ENCODE measurements at regions not wholly inside any gene's neighbourhood (a gene's known extent, or its start where the extent isn't known, plus 50 kb on each side); places are given as distances from the start of the nearest gene placed in this dataset.

DNA sequence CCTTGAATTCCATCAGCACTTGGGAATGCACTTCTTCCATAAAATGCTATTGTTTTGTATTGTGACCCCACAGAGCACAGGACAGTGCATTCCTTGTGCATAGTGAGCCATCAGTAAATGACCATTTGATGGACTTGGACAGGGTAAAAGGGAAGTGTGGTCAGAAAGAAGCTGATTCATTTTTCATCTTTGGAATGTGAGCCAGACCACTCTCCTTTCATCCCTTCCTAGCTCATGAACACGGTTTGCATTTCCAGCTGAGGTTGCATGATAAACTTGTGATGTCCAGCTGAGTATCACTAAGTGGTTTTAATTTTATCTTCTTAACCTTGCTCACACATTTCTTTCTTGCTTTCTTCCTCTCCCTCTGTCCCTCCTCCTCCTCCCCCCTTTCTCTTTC is 101.3 kb downstream of the NUDT12 start:
- DNase-seq, result no peak

DNA sequence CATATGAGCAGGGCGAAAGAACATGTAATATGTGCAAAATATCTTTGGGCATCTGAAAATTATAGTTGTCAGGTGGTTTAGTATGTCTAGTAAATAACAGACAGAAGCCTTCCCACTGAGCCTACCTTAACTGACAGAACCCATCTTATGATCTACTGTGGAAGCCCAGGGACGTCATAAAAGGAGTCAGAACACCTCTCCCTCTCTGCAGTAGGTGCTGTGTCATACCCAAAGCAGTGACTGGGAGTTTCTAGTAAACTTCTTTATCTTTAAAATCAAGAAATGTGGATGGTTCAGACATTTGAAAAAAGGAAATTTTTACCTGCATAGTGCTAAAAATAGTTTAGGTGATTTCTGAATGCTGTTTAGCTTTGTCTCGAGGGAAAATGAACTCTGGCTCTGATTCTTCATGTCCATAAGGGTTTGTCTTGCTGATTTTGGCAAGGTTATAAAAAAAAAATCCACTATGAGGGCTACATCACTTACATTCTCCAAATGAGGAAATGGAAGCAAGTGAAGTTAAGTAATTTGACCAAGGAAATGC is 104.0 kb downstream of the NUDT12 start:
- DNase-seq, result no peak

DNA sequence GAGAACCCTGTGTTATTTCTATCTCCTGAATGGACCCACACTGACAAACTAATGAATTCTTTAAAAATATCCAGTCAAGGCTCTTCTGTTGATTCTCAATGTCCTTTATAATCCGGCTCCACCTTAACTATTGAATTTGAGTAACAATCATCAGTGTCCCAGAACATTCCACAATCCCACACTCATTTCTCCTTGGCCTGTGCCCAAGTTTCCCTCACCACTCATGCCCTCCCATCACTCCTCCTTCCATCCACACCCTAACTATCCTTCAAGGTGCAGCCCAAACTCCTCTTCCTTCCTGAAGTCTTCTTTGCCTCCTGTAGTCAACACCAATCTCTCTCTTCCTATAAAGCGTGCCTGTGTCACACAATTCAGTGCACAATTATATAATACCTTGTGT is 106.1 kb downstream of the NUDT12 start:
- DNase-seq, result no peak

DNA sequence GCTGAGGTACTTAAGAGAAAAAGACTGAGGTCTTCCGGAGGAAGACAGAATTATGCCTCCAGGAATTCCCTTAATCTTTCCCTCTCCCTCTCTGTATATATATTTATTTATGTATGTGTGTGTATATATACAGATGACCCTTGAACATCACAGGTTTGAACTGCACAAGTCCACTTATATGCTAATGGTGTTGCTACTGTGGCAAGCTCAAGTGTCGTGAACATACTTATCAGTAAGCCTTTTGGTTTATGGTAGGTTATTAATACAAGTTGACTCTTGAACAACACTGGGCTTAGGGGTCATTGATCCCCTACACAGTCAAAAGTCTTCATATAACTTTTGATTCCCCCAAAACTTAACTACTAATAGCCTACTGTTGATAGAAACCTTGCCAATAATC is 106.8 kb downstream of the NUDT12 start:
- DNase-seq, result no peak

DNA sequence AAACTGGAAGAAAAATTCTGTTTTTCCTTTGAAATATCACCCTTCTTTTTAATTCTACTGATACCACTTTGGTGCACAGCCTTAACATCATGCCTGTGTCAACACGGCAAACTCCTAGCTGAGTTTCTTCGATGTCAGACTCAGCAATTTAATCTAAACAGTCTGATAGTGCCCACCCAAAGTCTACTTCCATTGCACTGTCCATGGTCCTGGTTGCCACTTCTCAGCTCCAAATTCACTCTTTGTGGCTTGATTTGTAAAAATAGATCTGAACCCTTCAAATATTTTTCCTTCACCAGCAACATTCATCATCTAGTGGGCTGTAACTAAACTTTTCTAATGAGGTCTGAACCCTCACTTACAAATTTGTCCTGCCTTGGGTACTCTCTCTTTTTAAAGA is 107.8 kb downstream of the NUDT12 start:
- DNase-seq, result no peak

DNA sequence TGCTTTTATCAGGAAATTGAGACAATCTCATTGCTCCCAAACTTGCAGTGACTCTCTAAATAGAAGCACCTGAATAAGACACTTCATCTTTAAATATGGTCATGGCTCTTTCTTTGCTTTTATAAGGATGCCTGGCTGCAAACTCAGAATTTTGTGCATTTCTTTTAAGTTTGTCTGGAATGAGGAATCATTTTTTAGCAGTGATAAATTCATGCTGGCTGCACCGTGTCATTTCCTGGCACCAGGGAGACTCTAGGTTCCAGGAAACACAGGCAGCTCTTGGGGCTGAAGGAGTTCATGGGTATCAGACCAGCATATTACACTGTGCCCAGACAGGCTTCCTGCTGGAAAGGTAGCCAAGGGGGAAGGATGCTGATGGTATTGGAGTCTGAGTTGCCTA is 109.9 kb downstream of the NUDT12 start:
- DNase-seq, result no peak

DNA sequence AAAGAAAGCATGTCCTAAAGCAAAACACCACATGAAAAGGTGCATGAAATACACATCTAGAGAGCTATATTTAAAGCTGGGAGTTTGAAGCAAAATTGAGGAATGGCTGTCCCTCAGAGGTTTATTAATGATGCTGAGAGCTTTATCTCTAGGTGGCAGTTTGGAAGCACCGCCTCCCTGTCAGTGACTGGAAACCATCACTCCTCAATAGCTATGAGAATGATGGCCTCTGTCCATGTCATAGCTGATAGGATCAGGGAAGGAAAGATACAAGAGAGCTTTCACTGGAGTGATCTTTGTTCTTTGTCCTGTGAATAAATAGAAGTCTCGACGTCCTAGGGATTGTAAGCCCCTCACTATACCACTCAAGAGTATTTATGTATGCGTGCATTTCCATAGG is 110.5 kb downstream of the NUDT12 start:
- no peak for DNase-seq

DNA sequence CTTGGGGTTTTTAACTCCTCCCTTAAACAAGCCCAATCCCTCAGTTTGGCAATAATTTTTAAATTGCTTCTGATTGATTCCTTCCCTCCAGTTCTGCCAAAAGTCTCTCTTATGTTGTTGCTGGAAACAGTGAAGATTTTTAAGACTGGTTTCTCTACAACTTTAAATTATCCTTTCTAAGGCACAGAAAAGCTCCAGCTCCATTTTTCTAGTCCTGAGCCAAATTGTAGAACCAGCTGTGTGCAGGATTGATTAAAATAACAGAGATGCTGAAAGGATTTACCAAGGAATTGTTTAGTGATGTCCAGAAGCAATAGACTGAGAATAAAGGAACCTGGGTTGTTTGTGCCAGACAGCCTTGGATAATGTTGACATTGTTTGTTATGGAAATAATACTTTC is 111.3 kb downstream of the NUDT12 start:
- no peak for DNase-seq

DNA sequence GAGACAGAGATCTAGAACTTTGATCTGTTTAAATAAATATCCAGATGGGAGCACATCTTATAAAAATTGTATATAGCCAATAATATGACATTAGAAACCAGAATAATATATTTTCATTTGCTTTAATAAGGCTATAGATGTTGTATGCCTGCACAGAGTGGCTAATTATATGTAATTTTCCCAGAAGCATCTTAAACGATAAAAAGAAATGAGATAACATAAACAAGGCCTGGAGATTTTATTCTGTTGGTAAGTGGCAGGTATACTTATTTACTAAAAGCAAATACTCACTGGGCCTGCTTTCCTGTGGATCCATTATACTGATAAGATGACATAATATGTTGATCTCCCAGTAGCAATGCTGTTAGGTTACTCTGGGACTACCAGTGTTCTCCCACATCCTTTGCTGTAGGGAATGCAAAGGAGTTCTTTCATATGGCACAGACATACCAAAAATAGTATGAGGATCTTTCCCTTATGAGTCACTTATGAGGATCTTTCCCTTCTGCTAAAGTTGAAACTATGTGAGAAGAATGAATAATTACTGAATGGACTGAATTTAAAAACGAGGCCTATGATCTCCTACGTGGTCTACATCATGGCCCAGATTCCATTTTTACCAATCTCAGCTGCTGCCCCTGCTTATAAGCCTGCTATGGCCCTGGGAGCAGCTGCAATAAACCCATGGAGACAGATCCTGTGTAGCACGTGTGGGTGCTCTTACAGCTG is 112.1 kb downstream of the NUDT12 start:
- DNase-seq, result no peak

DNA sequence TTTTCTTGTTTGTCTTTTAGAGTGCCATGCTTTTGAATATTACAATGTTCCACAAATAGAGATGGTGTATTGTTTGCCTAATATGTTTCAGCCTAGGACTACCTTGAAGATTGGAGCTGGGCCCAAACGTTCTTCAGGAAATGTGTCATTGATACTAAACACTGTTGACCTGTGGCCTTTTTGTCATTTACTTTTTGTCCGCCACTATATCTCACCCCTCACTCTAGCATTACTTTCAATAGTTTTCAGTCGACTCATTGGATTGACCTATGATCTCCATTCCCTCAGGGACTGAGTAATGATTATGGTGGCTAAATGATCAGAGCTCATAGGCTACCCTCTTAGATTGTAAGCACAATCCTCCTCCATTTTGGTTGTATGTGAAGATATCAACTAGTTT is 115.8 kb downstream of the NUDT12 start:
- no peak for DNase-seq

DNA sequence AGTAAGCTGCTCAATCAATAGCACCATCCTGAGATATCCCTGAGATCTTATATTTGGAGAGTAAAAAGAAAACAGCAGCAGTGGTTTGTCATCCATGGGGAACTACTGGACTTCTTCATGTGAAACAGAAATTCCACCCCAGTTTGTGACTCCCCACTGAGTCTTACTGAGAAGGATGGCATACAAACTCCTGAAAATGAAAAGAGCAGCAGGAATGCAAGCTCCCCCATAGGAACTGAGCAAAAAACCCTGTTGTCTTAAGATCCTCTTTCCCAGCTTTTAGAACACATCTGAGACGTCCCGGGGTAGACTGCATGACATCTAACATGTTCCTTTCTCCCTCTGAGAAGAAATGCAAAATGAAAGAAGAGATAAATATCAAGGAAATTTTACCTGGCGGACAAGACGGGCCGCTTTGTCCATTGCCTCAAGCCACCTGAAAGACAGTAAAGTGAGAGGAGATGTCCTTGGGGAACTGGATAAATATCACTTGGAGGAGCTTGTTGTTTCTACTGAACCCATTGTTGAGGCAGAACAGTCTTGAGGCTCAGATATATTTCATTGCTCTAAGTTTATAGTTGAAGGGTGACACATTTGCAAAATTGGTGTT is 117.1 kb downstream of the NUDT12 start:
- no peak for DNase-seq

DNA sequence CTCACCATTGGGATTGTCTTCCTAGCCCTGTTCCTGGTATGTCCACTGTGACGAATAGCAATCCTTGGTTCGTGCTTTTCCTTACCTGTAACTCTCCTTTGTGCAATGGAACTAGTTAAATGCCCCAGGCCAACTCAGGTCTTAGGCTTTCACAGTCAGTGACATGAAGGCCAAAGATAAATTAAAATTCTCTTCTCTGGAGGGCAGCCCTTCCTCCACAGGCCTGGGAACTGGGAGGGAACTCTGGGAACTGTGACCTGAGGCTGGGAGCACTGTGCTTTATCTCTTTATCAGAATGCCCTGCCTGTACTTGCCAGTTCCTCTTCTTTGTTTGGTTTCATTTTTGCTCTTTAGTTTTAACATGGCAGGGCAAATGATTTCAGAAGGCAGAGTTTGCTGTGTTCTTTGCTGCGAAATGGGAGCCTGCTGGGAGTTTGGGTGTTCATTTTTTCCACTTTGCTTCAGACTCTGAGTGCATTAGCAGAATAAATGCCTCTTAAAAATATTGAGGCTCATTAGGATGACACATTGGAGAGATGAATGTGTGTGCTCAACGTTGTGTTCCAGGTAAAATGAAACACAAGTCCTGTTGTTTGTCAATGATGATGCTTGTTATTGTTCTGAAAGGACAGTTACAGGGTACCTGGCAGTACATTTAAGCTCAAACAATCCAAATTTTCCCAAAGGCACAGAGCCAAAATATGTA is 118.1 kb downstream of the NUDT12 start:
- DNase-seq, result no peak

DNA sequence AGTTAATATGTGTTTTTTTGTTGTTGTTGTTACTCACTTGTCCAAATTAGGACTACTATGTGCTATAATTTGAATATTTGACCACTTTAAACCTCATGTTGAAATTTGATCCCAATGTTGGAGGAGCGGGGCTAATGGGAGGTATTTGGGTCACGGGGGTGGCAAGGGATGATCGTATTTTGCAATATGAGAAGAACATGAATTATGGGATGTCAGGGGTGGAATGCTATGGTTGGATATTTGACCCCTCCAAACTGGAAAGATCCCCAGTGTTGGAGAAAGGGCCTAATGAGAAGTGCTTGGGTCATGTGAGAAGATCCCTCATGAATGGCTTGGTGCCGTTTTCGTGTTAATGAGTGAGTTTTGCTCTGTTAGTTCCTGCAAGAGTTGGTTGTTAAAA is 119.8 kb downstream of the NUDT12 start:
- DNase-seq, result no peak

DNA sequence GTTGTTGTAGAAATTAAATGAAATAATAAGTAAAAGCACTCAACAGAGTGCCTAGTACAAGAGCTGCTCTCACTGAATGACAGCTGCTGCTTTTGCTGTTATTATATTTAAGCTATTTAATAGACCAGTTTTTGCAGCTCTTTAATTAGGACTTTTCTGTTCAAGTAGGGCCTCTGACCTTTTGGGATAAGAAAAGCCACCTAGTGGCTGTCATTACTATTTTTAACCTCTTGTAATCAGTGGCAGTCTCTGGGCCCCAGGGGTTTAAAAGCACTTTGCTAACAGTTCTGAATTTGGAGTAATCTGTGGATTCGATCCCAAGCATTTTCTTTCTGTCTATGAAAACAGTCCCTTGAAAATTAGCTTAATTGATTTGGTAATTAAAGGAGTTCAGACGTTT is 121.1 kb downstream of the NUDT12 start:
- no peak for DNase-seq

DNA sequence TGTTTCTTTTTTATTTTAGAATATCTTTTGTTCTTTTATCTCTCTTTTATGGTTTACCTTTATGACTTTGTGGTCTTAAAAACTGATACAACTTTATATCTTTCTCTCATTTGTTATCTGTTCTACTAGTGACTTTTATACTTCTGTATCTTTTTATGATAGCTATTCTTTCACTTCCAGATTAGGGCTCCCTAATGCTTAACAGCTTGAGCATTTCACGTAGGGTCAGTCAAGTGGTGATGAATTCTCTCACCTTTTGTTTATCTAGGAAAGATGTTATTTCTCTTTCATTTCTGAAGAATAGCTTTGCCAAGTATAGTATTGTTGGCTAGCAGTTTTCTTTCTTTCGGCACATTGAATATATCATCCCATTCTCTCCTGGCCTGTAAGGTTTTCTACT is 123.6 kb downstream of the NUDT12 start:
- no peak for DNase-seq

DNA sequence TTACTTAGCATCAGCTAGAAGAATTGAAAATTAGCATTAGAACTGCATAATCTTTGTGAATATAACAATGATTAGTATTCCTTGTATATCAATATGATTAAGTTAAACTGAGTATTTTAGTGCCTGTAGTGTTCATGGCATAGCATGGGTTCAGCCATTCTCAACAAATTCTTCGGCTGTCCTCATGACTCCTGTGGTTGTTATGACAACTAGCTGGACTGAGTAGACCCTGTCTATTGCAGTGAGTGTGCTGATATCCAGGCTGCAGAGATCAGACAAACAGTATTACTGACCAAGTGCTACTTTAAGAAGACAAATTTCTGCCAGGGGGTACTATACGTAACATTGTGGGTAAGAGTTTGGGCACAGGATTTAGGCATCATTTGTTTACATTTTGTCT is 125.9 kb downstream of the NUDT12 start:
- DNase-seq, result no peak

DNA sequence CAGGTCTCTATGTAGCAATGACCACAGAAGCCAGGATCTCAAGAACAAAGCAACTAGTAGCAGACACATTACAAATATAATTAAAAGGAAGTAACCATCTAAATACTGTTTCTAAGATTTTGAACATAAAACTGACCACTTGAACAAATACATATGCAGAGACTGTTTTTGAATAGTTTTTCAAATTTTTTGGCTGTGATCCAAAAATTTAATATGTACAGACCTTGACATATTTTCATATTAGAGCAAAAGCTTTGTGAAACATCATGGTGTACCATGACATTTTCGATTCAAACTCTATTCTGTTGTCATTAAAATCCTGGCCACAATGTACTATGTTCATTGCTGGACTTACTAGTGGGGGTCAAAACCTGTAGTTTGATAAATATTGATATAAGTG is 126.5 kb downstream of the NUDT12 start:
- DNase-seq, result no peak

DNA sequence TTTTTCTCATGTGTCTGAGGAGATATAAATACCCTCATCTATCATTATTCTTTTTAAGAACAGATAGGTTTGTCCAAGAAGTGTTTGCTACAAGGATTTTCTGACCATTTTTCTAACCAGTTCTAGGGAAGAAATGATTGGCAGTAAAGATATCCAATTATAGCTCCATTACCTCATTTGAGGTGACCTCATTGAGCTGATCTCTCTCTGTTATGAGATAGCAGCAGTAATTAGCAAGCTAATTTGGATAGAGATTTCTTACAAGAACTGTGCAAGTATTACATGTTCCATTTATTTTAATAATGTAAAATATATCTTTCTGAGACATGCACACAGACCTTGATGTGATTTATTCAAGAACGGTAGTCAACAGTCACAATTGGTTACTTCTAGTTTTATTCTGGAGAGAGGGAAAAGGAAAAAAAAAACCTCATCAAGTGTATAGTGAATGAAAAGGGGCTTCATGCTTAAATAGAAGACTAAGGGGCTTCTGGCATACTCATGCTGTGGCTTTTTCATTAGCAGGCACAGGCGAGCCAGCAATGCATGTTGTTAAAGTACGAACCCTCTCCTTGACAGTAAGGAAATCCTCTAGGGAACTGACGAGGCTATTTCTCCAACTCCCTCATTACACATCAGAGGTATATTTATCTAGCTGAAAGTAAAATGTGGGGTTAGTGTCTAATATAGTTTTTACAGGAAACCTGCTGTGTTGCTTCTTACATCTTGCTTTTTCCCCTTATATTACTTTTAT is 127.3 kb downstream of the NUDT12 start:
- DNase-seq, result no peak

DNA sequence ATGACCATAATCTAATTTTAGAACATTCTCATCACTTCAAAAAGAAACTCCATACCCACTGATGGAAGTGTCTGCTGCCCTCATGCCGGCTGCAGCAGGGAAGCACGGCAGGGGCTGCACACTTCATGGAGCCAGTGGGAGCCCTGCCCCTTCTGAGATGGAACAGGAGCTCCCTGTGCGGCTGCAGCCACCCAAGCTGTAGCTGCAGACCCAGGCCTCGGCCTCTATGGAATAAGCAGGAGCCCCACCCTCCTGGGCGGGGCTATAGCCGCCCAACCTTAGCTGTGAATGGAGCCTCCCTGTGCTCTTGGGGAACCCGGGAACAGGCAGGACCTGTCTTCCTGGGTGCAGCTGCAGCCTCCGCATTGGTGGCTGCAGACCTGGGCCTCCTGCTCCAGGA is 128.5 kb downstream of the NUDT12 start:
- no peak for DNase-seq

DNA sequence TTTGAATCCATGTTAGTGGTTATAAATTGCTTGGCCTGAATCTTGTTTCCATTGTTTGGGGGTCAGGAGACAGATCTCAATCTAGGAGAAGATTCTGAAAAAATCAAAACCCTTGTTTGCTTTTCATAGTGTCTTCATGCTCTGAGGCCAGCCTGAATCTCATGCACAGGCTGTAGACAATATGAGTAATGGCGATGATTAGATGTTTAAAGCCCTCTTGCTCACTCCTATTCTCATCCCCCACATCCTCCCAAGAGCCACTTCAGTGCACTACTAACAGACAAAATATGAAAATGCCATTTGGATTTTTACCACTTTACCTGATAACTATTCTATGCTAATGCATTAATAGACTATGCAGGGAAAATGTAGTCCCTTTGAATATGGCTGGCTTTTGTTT is 129.4 kb downstream of the NUDT12 start:
- no peak for DNase-seq

DNA sequence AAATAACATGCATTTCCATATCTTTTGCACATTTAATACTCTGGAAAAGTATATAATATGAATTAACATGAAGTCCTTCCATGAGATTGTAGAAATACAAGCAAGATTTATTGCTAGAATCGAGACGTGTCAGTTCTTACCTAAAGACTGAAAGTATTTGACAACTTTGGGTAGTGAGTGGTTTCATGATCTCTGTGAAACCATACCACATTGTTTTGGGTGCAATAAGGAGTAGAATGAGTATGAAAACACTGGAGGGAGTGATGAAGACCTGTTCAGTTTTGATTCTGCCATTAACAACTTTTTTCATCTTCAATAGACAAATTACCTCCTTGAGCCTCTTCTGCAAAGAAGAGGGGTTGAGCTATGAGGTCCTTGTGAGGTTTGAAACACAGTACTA is 133.7 kb downstream of the NUDT12 start:
- no peak for DNase-seq

DNA sequence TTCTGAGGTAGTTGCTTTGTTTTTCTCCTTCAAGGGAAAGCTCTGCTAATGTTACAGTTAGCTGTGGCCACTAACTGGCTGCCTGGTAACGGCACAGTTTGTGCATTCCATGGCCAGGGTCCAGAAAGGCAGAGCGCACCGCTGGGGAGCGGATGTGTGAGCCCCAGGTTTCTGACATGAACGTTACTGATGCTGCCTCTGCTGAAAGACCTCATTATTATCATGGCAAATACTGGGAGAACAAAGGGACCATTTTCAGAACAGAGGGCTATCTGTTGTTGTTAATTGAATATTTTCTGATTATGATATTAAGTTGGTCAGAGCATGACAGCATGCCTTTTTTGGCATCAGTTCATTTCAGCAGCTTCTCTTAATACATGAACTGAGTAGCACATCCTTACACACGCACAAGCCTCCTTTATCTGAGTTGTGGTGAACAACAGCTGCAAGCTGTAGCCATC is 134.1 kb downstream of the NUDT12 start:
- DNase-seq, result no peak

DNA sequence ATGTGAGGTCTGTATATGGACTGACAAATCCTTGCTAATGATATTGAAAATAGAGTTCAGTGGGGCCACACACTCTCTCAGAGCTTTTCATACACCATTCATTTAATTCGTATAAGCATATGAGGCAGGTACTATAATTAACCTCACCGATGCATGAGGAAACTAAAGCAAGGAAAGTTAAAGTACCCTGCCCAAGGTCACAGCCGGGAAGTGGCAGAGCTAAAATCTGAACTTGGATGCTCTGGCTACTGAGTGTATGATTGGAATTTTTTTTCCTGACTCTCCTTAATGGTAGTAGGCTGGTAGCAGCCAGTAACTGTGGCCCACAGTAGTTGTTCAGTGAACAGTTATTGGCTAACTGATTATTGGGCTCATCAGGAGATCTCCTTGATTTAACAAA is 135.3 kb downstream of the NUDT12 start:
- no peak for DNase-seq
